GM19467 (cell line): ENCODE measurements at regions not wholly inside any gene's neighbourhood (a gene's known extent, or its start where the extent isn't known, plus 50 kb on each side); places are given as distances from the start of the nearest gene placed in this dataset.
"Not testable (repeated sequence)": the region's sequence is repeated elsewhere in the genome, so short reads cannot be mapped to it uniquely, and the experiment has no call there.

Experiments used
- ATAC-seq: cut with Tn5 transposase; IDR thresholded peaks from one replicate; pipeline ENCODE4 v1.9.1; 2021; ENCODE audit warnings: mild to moderate bottlenecking, moderate library complexity; ENCODE audit not compliant: unreplicated experiment

GRCh38 chr6:167688123-167688522, 138.6 kb upstream of the AFDN start:
- ATAC-seq: no peak

- no peak for ATAC-seq
Measured at GRCh38 chr6:167689278-167689677, 137.4 kb upstream of the AFDN start.

GRCh38 chr6:167689751-167690150, 137.0 kb upstream of the AFDN start:
- no peak for ATAC-seq

GRCh38 chr6:167690167-167690922, 136.4 kb upstream of the AFDN start:
- ATAC-seq: not testable (repeated sequence)

- no peak for ATAC-seq
Measured at GRCh38 chr6:167690931-167691330, 135.8 kb upstream of the AFDN start.

- no peak for ATAC-seq
Measured at GRCh38 chr6:167691533-167692312, 135.0 kb upstream of the AFDN start.

- not testable (repeated sequence) for ATAC-seq
Measured at GRCh38 chr6:167693478-167693877, 133.2 kb upstream of the AFDN start.

- ATAC-seq: no peak
Measured at GRCh38 chr6:167695831-167696230, 130.9 kb upstream of the AFDN start.

GRCh38 chr6:167696296-167696695, 130.4 kb upstream of the AFDN start:
- ATAC-seq: no peak

- no peak for ATAC-seq
Measured at GRCh38 chr6:167697316-167697715, 129.4 kb upstream of the AFDN start.

GRCh38 chr6:167698540-167698939, 128.2 kb upstream of the AFDN start:
- ATAC-seq: no peak

- ATAC-seq: peak; percentile 92
Measured at GRCh38 chr6:167699141-167699931, 127.4 kb upstream of the AFDN start.

- no peak for ATAC-seq
Measured at GRCh38 chr6:167700199-167700598, 126.5 kb upstream of the AFDN start.

GRCh38 chr6:167701010-167701409, 125.7 kb upstream of the AFDN start:
- ATAC-seq: no peak

- no peak for ATAC-seq
Measured at GRCh38 chr6:167702241-167702827, 124.4 kb upstream of the AFDN start.

GRCh38 chr6:167703347-167703746, 123.4 kb upstream of the AFDN start:
- no peak for ATAC-seq

- ATAC-seq: no peak
Measured at GRCh38 chr6:167703781-167704180, 122.9 kb upstream of the AFDN start.

GRCh38 chr6:167704396-167704901, 122.3 kb upstream of the AFDN start:
- no peak for ATAC-seq

GRCh38 chr6:167705211-167705750, 121.4 kb upstream of the AFDN start:
- ATAC-seq: no peak

GRCh38 chr6:167706313-167707109, 120.2 kb upstream of the AFDN start:
- peak; percentile 96 for ATAC-seq
